ENCODE measurements at regions not wholly inside any gene's neighbourhood (a gene's known extent, or its start where the extent isn't known, plus 50 kb on each side); places are given as distances from the start of the nearest gene placed in this dataset.
"Not testable (repeated sequence)": the region's sequence is repeated elsewhere in the genome, so short reads cannot be mapped to it uniquely, and the experiment has no call there.

DNA sequence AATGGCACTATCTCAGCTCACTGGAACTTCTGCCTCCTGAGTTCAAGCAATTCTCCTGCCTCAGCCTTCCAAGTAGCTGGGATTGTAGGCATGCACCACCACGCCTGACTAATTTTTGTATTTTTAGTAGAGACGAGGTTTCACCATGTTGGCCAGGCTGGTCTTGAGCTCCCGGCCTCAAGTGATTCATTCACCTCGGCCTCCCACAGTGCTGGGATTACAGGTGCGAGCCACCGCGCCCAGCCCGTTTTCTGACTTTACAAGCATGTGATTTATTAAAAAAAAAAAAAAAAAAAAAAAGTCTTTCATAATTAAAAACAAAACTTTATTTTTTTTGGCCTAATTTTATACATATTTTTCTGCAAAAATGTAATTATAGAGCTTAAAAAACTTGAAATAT, 64.8 kb upstream of the DGKB start:
- TF ChIP-seq, protein P1, sequence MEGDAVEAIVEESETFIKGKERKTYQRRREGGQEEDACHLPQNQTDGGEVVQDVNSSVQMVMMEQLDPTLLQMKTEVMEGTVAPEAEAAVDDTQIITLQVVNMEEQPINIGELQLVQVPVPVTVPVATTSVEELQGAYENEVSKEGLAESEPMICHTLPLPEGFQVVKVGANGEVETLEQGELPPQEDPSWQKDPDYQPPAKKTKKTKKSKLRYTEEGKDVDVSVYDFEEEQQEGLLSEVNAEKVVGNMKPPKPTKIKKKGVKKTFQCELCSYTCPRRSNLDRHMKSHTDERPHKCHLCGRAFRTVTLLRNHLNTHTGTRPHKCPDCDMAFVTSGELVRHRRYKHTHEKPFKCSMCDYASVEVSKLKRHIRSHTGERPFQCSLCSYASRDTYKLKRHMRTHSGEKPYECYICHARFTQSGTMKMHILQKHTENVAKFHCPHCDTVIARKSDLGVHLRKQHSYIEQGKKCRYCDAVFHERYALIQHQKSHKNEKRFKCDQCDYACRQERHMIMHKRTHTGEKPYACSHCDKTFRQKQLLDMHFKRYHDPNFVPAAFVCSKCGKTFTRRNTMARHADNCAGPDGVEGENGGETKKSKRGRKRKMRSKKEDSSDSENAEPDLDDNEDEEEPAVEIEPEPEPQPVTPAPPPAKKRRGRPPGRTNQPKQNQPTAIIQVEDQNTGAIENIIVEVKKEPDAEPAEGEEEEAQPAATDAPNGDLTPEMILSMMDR (tag by site-specific recombination; IDR thresholded peaks at IDR 0.05) = not testable (repeated sequence)
- not testable (repeated sequence) for TF ChIP-seq ZNF677, ZBTB44 (tag by site-specific recombination; IDR thresholded peaks at IDR 0.05)
